GM23338 (cell line): ENCODE measurements at regions not wholly inside any gene's neighbourhood (a gene's known extent, or its start where the extent isn't known, plus 50 kb on each side); places are given as distances from the start of the nearest gene placed in this dataset.

Experiments used
- CREB1 ChIP-seq: fragments of 250-450 bp; sonication (Bioruptor Pico); IDR thresholded peaks from 2 replicates; pipeline ENCODE4 v1.5.0; 2020; ENCODE audit warnings: low read depth, mild to moderate bottlenecking, moderate library complexity
- CTCF ChIP-seq, 2 experiments: fragments of 200-600 bp in 1 of 2; sonication (generic) in 1 of 2; conservative IDR thresholded peaks; 2 replicates each; pipeline versions ENCODE4 v1.5.1 to v1.6.1; 2016 to 2017; ENCODE audit warnings: antibody characterized with exemption in 2 of 2, low read depth in 2 of 2, mild to moderate bottlenecking in 2 of 2, moderate library complexity in 1 of 2
- ETS1 ChIP-seq: IDR thresholded peaks from 2 replicates; pipeline ENCODE4 v1.6.1; 2016; ENCODE audit warnings: antibody characterized with exemption
- EZH2 ChIP-seq: fragments of 200-600 bp; sonication (generic); IDR thresholded peaks from one replicate; pipeline ENCODE4 v1.8.0; 2017; ENCODE audit warnings: antibody characterized with exemption, mild to moderate bottlenecking, low read depth; ENCODE audit not compliant: unreplicated experiment
- EZH2phosphoT487 ChIP-seq: fragments of 200-600 bp; sonication (generic); IDR thresholded peaks from one replicate; pipeline ENCODE4 v1.8.1; 2018; ENCODE audit warnings: antibody characterized with exemption; ENCODE audit not compliant: unreplicated experiment
- JUNB ChIP-seq: IDR thresholded peaks from one replicate; pipeline ENCODE4 v1.6.1; 2016; ENCODE audit warnings: antibody characterized with exemption; ENCODE audit not compliant: unreplicated experiment
- NANOG ChIP-seq: IDR thresholded peaks from 2 replicates; pipeline ENCODE4 v1.6.1; 2016; ENCODE audit warnings: antibody characterized with exemption, borderline replicate concordance
- POLR2AphosphoS5 ChIP-seq: IDR thresholded peaks from 2 replicates; pipeline ENCODE4 v1.6.1; 2016; ENCODE audit warnings: antibody characterized with exemption, low read depth
- REST ChIP-seq: IDR thresholded peaks from one replicate; pipeline ENCODE4 v1.6.1; 2018; ENCODE audit warnings: antibody characterized with exemption; ENCODE audit not compliant: unreplicated experiment
- STAT1 ChIP-seq: IDR thresholded peaks from one replicate; pipeline ENCODE4 v1.6.1; 2016; ENCODE audit warnings: antibody characterized with exemption; ENCODE audit not compliant: unreplicated experiment
- ZNF114 ChIP-seq: fragments of 250-450 bp; sonication (Bioruptor Pico); IDR thresholded peaks from 2 replicates; pipeline ENCODE4 v1.5.0; 2020; ENCODE audit warnings: mild to moderate bottlenecking, moderate library complexity
- ZNF331 ChIP-seq: fragments of 250-450 bp; sonication (Bioruptor Pico); IDR thresholded peaks from 2 replicates; pipeline ENCODE4 v1.5.0; 2020; ENCODE audit warnings: low read depth, mild to moderate bottlenecking, moderate library complexity

- no peak for TF ChIP-seq CTCF (conservative IDR thresholded peaks at IDR 0.05; ENCODE audit: low read depth in 2 of 2)
- TF ChIP-seq EZH2 = no peak
- TF ChIP-seq EZH2phosphoT487 = no peak
- TF ChIP-seq POLR2AphosphoS5 = no peak
- no peak for TF ChIP-seq REST
- TF ChIP-seq ZNF331 = no peak
- TF ChIP-seq CREB1 (CRISPR knock-in tag) = no peak
- TF ChIP-seq STAT1 = no peak
- no peak for TF ChIP-seq ZNF114 (CRISPR knock-in tag)
- TF ChIP-seq JUNB = no peak
- TF ChIP-seq ETS1 = no peak
- TF ChIP-seq NANOG = no peak
Observed at GRCh38 chr4:129970801-129971200, 874.8 kb downstream of the C4orf33 start.
